IMR-90 (cell line): ENCODE measurements at regions not wholly inside any gene's neighbourhood (a gene's known extent, or its start where the extent isn't known, plus 50 kb on each side); places are given as distances from the start of the nearest gene placed in this dataset.

Experiments
- ATAC-seq: fragments of 200-7000 bp; cut with Tn5 transposase; 2 replicates; pipeline ENCODE4 v1.9.1; 2020; ENCODE audit warnings: low read depth, mild to moderate bottlenecking, moderate library complexity
- BruUV-seq: library from RNA; stranded (reverse); fragments of 400-500 nt; replicated peaks from 2 replicates; lab custom pipeline; 2021; lab: Mats Ljungman, UMichigan
- CTCF ChIA-PET: fragments of 300-600 bp; formaldehyde crosslinking; extraction: SDS; loops from one replicate; lab custom pipeline; 2021; ENCODE audit warnings: antibody characterized with exemption; lab: Yijun Ruan, JAX
- POLR2A ChIA-PET: fragments of 300-600 bp; sonication (Branson Sonifier 250); formaldehyde crosslinking; loops from one replicate; lab custom pipeline; 2022; ENCODE audit warnings: antibody characterized with exemption; ENCODE audit not compliant: unreplicated experiment; lab: Charles Lee
- DNase-seq: peaks from one replicate; pipeline ENCODE4 v3.0.0; 2013
- H2AFZ ChIP-seq: replicated peaks from 2 replicates; pipeline ENCODE3; 2013; ENCODE audit warnings: low read length, mild to moderate bottlenecking; ENCODE audit not compliant: poor library complexity
- H2AK5ac ChIP-seq: 2 replicates; pipeline ENCODE4 v1.6.1; 2013; ENCODE audit warnings: low read depth, low read length, inconsistent platforms
- H2AK9ac ChIP-seq: replicated peaks from 2 replicates; pipeline ENCODE3; 2013; ENCODE audit warnings: mild to moderate bottlenecking, low read depth, low read length, moderate library complexity; ENCODE audit not compliant: poor library complexity
- H2BK120ac ChIP-seq: 2 replicates; pipeline ENCODE4 v1.6.1; 2013; ENCODE audit warnings: low read depth, low read length, inconsistent platforms
- H2BK15ac ChIP-seq: 3 replicates; pipeline ENCODE4 v1.6.1; 2013; ENCODE audit warnings: low read depth, low read length, inconsistent platforms
- H2BK20ac ChIP-seq: 2 replicates; pipeline ENCODE4 v1.6.1; 2013; ENCODE audit warnings: low read depth, mild to moderate bottlenecking, inconsistent platforms, low read length, moderate library complexity
- H2BK5ac ChIP-seq: 2 replicates; pipeline ENCODE4 v1.6.1; 2013; ENCODE audit warnings: mild to moderate bottlenecking, low read depth, low read length, inconsistent platforms; ENCODE audit not compliant: poor library complexity, severe bottlenecking
- H3K14ac ChIP-seq: replicated peaks from 2 replicates; pipeline ENCODE4 v1.6.1; 2013; ENCODE audit warnings: low read depth, low read length, inconsistent platforms
- H3K18ac ChIP-seq: 2 replicates; pipeline ENCODE4 v1.6.1; 2013; ENCODE audit warnings: low read depth, low read length, control low read depth
- H3K23ac ChIP-seq: 2 replicates; pipeline ENCODE4 v1.6.1; 2013; ENCODE audit warnings: low read depth, low read length, inconsistent platforms
- H3K27ac ChIP-seq: 2 replicates; pipeline ENCODE4 v1.5.1; 2013; ENCODE audit warnings: mild to moderate bottlenecking, control low read depth, low read length; ENCODE audit not compliant: insufficient read depth
- H3K27me3 ChIP-seq: 2 replicates; pipeline ENCODE4 v1.6.1; 2013; ENCODE audit warnings: low read length; ENCODE audit not compliant: control insufficient read depth, insufficient read depth
- H3K36me3 ChIP-seq: 2 replicates; pipeline ENCODE4 v1.6.1; 2013; ENCODE audit warnings: low read length, mixed read lengths; ENCODE audit not compliant: control insufficient read depth, insufficient read depth
- H3K4ac ChIP-seq: 2 replicates; pipeline ENCODE4 v1.6.1; 2013; ENCODE audit warnings: low read depth, low read length, inconsistent platforms
- H3K4me1 ChIP-seq: 2 replicates; pipeline ENCODE4 v1.6.1; 2013; ENCODE audit warnings: low read length, mixed read lengths; ENCODE audit not compliant: control insufficient read depth, insufficient read depth
- H3K4me2 ChIP-seq: 2 replicates; pipeline ENCODE4 v1.6.1; 2013; ENCODE audit warnings: low read depth, mild to moderate bottlenecking, control low read depth, low read length, moderate library complexity
- H3K4me3 ChIP-seq: 2 replicates; pipeline ENCODE4 v1.5.1; 2013; ENCODE audit warnings: low read depth, mild to moderate bottlenecking, control low read depth, low read length, moderate library complexity; ENCODE audit not compliant: insufficient read depth
- H3K56ac ChIP-seq: 2 replicates; pipeline ENCODE4 v1.6.1; 2013; ENCODE audit warnings: low read length, inconsistent platforms; ENCODE audit not compliant: insufficient read depth; ENCODE audit errors: extremely low read depth
- H3K79me1 ChIP-seq, 2 experiments: 2 replicates each; pipeline ENCODE4 v1.6.1; 2013; ENCODE audit warnings: low read length in 2 of 2, inconsistent platforms in 1 of 2, low read depth in 1 of 2
- H3K9ac ChIP-seq: 2 replicates; pipeline ENCODE4 v1.6.1; 2013; ENCODE audit warnings: low read depth, low read length, control low read depth
- H3K9me1 ChIP-seq: 2 replicates; pipeline ENCODE4 v1.6.1; 2013; ENCODE audit warnings: low read length, inconsistent platforms; ENCODE audit not compliant: insufficient read depth
- H3K9me3 ChIP-seq: 2 replicates; pipeline ENCODE4 v1.6.1; 2013; ENCODE audit warnings: low read length; ENCODE audit not compliant: control insufficient read depth, insufficient read depth
- H4K20me1 ChIP-seq: 2 replicates; pipeline ENCODE4 v1.6.1; 2013; ENCODE audit warnings: low read length, inconsistent platforms; ENCODE audit not compliant: insufficient read depth
- H4K5ac ChIP-seq: 2 replicates; pipeline ENCODE4 v1.6.1; 2013; ENCODE audit warnings: mild to moderate bottlenecking, low read depth, low read length, control low read depth
- H4K8ac ChIP-seq, 2 experiments: 2 replicates each; pipeline ENCODE4 v1.6.1; 2013; ENCODE audit warnings: low read depth in 2 of 2, low read length in 2 of 2, control low read depth in 1 of 2, inconsistent platforms in 1 of 2
- H4K91ac ChIP-seq: 2 replicates; pipeline ENCODE4 v1.6.1; 2013; ENCODE audit warnings: low read depth, low read length, inconsistent platforms; ENCODE audit not compliant: insufficient read depth
- BHLHE40 ChIP-seq: fragments of 150-350 bp; IDR thresholded peaks from 2 replicates; pipeline ENCODE4 v1.6.1; 2016; ENCODE audit warnings: mild to moderate bottlenecking, low read depth, low read length
- CEBPB ChIP-seq: IDR thresholded peaks from 2 replicates; pipeline ENCODE4 v1.6.1; 2012; ENCODE audit warnings: low read depth, low read length, improper control_type of control experiment
- CHD1 ChIP-seq: IDR thresholded peaks from 2 replicates; pipeline ENCODE4 v1.6.1; 2012; ENCODE audit warnings: low read depth, low read length, improper control_type of control experiment
- CTCF ChIP-seq: conservative IDR thresholded peaks from 2 replicates; pipeline ENCODE4 v1.5.1; 2012; ENCODE audit warnings: mild to moderate bottlenecking, low read depth, low read length, improper control_type of control experiment
- FOS ChIP-seq: fragments of 150-350 bp; IDR thresholded peaks from 2 replicates; pipeline ENCODE4 v1.6.1; 2016; ENCODE audit warnings: low read depth, low read length
- MAFK ChIP-seq: IDR thresholded peaks from 2 replicates; pipeline ENCODE4 v1.6.1; 2012; ENCODE audit warnings: low read depth, low read length, improper control_type of control experiment
- MAZ ChIP-seq: IDR thresholded peaks from 2 replicates; pipeline ENCODE4 v1.6.1; 2012; ENCODE audit warnings: low read depth, mild to moderate bottlenecking, low read length, improper control_type of control experiment, moderate library complexity, borderline replicate concordance
- MXI1 ChIP-seq: IDR thresholded peaks from 2 replicates; pipeline ENCODE4 v1.6.1; 2012; ENCODE audit warnings: low read depth, mild to moderate bottlenecking, low read length, moderate library complexity, borderline replicate concordance
- NFE2L2 ChIP-seq: fragments of 150-350 bp; IDR thresholded peaks from 2 replicates; pipeline ENCODE4 v1.6.1; 2016; ENCODE audit warnings: low read depth, mild to moderate bottlenecking, low read length
- POLR2A ChIP-seq: IDR thresholded peaks from 2 replicates; pipeline ENCODE4 v1.6.1; 2012; ENCODE audit warnings: mild to moderate bottlenecking, low read depth, low read length
- RAD21 ChIP-seq: IDR thresholded peaks from 2 replicates; pipeline ENCODE4 v1.6.1; 2012; ENCODE audit warnings: low read length, improper control_type of control experiment
- RCOR1 ChIP-seq: IDR thresholded peaks from 2 replicates; pipeline ENCODE4 v1.6.1; 2012; ENCODE audit warnings: mild to moderate bottlenecking, low read length, improper control_type of control experiment; ENCODE audit not compliant: insufficient replicate concordance
- RFX5 ChIP-seq: IDR thresholded peaks from 2 replicates; pipeline ENCODE4 v1.8.0; 2012; ENCODE audit warnings: low read depth, mild to moderate bottlenecking, low read length, moderate library complexity
- SMC3 ChIP-seq: fragments of 150-350 bp; IDR thresholded peaks from 2 replicates; pipeline ENCODE4 v1.6.1; 2016; ENCODE audit warnings: low read depth, mild to moderate bottlenecking, antibody characterized with exemption, low read length, moderate library complexity
- WGBS, 2 experiments: methylation state at CpG; one replicate each; pipeline versions ENCODE4 v1.1.5 to v1.1.7; 2013; ENCODE audit warnings: missing lambda C conversion rate in 2 of 2; ENCODE audit not compliant: insufficient read length in 1 of 2; ENCODE audit errors: extremely low coverage in 2 of 2; 5-methylcytosine and 5-hydroxymethylcytosine counted together
- dilution Hi-C: fragments of 300-500 bp; cut with HindIII; formaldehyde crosslinking; loops from one replicate; pipeline ENCODE4 v1.14.3; 2018; ENCODE audit warnings: low sequenced_read_pairs; ENCODE audit not compliant: unreplicated experiment
- in situ Hi-C: fragments of 300-500 bp; cut with MboI; formaldehyde crosslinking; loops from 3 replicates; pipeline ENCODE4 v1.14.3; 2019; ENCODE audit warnings: low sequenced_read_pairs, inconsistent platforms, mixed read lengths
- intact Hi-C: fragments of 100-400 bp; cut with micrococcal nuclease; formaldehyde crosslinking; loops from 2 replicates; pipeline ENCODE4 v1.10.0; 2022
- TF ChIP-seq, protein P1 (sequence below): fragments of 150-350 bp; IDR thresholded peaks from 2 replicates; pipeline ENCODE4 v1.6.1; 2017; ENCODE audit warnings: mild to moderate bottlenecking, antibody characterized with exemption, low read length, low read depth
- TF ChIP-seq, protein P2 (sequence below): fragments of 150-350 bp; IDR thresholded peaks from 2 replicates; pipeline ENCODE4 v1.6.1; 2016; ENCODE audit warnings: low read depth, mild to moderate bottlenecking, low read length, moderate library complexity, borderline replicate concordance

DNA sequence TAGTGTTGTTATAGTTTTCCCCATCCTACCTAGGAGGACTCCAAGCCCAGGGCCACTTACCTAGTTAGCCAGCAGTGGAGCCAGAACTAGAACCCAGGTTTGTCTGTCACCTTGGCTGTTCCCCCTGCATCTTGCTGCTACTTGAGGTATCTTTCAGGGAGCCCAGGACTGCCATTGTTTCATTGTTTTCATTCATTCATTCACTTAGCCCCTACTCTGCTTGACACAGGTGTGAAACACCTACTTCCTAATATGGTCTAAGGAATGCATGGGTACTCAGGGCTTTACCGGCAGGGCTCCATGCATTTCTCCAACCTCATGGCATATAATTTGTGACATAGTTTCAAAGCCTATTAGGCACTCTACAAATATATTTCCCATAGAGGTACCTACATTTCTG lies 266.6 kb upstream of the TPM1 start:
- POLR2A ChIA-PET, result no interaction called here
- Histone ChIP-seq H3K18ac (no peak overlapping the region), H3K4me1 (peaks cover 3% of the 10 kb centered on the region), H4K8ac (no peak overlapping the region), H2AK9ac (no peak overlapping the region), H3K23ac (no peak overlapping the region), H3K9me1 (peaks cover 16% of the 10 kb centered on the region), H3K9ac (no peak overlapping the region), H2AK5ac (no peak overlapping the region), H2BK120ac (no peak overlapping the region), H3K36me3 (peaks cover 10% of the 10 kb centered on the region), H2AFZ (no peak overlapping the region), H3K27ac (no peak overlapping the region), H4K5ac (no peak overlapping the region), H4K91ac (no peak overlapping the region), H2BK5ac (no peak overlapping the region), H3K14ac (no peak overlapping the region), H3K4ac (no peak overlapping the region), H3K27me3 (no peaks in the 10 kb centered on the region), H2BK15ac (no peak overlapping the region), H3K56ac (no peak overlapping the region), H3K4me2 (no peak overlapping the region), H3K79me1 (0 out of 4 replicates have a peak, but pooled peaks cover 0 to 2% of the 10 kb centered on the region in 2 experiments), H3K9me3 (no peaks in the 10 kb centered on the region), H3K4me3 (no peak overlapping the region), H2BK20ac (no peak overlapping the region), H4K20me1 (peaks cover 2% of the 10 kb centered on the region; the same call in 1 of the 2 replicates)
- DNase-seq (no peak), ATAC-seq (no peak)
- CTCF ChIA-PET, result no interaction called here
- in situ Hi-C loops, result no loop called here
- no peak for TF ChIP-seq MAFK
- no peak for TF ChIP-seq RFX5
- TF ChIP-seq NFE2L2, result no peak
- TF ChIP-seq, protein P1, sequence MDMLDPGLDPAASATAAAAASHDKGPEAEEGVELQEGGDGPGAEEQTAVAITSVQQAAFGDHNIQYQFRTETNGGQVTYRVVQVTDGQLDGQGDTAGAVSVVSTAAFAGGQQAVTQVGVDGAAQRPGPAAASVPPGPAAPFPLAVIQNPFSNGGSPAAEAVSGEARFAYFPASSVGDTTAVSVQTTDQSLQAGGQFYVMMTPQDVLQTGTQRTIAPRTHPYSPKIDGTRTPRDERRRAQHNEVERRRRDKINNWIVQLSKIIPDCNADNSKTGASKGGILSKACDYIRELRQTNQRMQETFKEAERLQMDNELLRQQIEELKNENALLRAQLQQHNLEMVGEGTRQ, result no peak
- TF ChIP-seq RAD21, result no peak
- no peak for TF ChIP-seq RCOR1
- no peak for TF ChIP-seq CTCF
- no peak for TF ChIP-seq MXI1
- no peak for TF ChIP-seq CEBPB
- TF ChIP-seq MAZ, result no peak
- TF ChIP-seq, protein P2, sequence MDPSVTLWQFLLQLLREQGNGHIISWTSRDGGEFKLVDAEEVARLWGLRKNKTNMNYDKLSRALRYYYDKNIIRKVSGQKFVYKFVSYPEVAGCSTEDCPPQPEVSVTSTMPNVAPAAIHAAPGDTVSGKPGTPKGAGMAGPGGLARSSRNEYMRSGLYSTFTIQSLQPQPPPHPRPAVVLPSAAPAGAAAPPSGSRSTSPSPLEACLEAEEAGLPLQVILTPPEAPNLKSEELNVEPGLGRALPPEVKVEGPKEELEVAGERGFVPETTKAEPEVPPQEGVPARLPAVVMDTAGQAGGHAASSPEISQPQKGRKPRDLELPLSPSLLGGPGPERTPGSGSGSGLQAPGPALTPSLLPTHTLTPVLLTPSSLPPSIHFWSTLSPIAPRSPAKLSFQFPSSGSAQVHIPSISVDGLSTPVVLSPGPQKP, result no peak
- TF ChIP-seq POLR2A, result no peak
- no peak for TF ChIP-seq CHD1
- TF ChIP-seq BHLHE40, result no peak
- no peak for TF ChIP-seq SMC3
- no peak for TF ChIP-seq FOS
- no CpG with 5 or more reads among the region's 1 CpG for WGBS, 2 experiments
- dilution Hi-C loops, result no loop called here
- BruUV-seq, result no TSS peak
- intact Hi-C loops, result no loop called here
